HG03565 (cell line): ENCODE measurements at regions not wholly inside any gene's neighbourhood (a gene's known extent, or its start where the extent isn't known, plus 50 kb on each side); places are given as distances from the start of the nearest gene placed in this dataset.
"Not testable (repeated sequence)": the region's sequence is repeated elsewhere in the genome, so short reads cannot be mapped to it uniquely, and the experiment has no call there.

Experiments used
- ATAC-seq: cut with Tn5 transposase; IDR thresholded peaks from one replicate; pipeline ENCODE4 v1.9.1; 2021; ENCODE audit warnings: mild to moderate bottlenecking, moderate library complexity; ENCODE audit not compliant: unreplicated experiment

DNA sequence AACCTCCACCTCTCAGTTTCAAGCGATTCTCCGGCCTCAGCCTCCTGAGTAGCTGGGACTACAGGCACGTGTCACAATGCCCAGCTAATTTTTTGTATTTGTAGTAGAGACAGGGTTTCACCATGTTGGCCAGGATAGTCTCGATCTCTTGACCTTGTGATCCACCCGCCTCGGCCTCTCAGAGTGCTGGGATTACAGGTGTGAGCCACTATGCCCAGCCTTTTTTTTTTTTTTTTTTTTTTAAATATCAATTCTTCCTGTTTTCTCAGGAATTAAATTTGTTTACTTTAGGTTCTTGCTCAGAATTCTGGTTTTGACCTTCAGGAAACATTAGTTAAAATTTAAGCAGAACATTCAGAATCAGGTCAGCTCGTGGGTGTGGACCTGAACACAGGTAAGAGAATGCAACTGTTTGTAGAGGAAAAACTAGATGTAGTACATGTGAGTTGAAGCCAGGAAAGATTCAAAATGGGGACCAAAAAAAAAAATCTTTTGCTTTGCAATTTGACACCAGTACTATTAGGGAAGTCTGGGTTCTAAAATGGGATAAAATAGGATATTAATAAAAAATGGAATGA, 65.5 kb upstream of the ERV3-1 start:
- ATAC-seq, result not testable (repeated sequence)

DNA sequence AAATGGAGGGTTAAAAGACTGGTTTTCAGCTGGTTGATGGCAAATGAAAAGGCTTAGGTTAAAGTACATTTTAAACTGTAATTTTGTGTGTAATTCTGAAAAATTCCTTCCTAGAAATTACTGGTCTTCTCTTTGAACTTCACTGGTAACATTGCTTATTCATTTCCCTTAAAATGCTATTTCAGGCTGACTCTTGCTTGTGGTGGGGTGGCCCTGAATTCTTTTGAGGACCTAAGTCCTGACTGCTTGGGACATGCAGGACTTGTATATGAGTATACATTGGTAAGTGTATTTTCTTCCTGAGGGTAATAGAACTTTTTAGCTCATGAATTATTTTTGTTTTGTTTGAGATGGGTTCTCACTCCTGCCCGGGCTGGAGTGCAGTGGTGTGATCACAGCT, 63.0 kb upstream of the ERV3-1 start:
- not testable (repeated sequence) for ATAC-seq

DNA sequence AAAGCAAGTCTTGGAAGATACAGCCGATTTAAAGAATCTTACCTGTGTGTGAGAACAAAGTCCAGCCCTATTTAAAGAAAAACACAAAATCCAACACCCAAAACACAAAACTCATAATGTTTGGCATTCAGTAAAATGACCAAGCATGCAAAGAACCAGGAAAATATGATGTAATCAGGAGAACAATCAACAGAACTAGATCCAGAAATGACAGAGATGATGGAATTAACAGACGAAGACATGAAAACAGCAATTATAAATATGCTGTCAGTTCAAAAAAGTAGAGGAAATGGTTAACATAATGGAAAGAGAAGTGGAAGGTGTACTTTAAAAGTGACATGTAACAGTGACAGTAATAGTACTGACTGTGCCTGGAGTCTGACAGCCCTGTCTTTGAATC, 56.1 kb upstream of the ERV3-1 start:
- ATAC-seq, result not testable (repeated sequence)

GRCh38 chr7:65059247-65059646, 52.8 kb upstream of the ERV3-1 start:
- not testable (repeated sequence) for ATAC-seq
